ENCODE measurements at regions not wholly inside any gene's neighbourhood (a gene's known extent, or its start where the extent isn't known, plus 50 kb on each side); places are given as distances from the start of the nearest gene placed in this dataset.
"Not testable (repeated sequence)": the region's sequence is repeated elsewhere in the genome, so short reads cannot be mapped to it uniquely, and the experiment has no call there.

DNA sequence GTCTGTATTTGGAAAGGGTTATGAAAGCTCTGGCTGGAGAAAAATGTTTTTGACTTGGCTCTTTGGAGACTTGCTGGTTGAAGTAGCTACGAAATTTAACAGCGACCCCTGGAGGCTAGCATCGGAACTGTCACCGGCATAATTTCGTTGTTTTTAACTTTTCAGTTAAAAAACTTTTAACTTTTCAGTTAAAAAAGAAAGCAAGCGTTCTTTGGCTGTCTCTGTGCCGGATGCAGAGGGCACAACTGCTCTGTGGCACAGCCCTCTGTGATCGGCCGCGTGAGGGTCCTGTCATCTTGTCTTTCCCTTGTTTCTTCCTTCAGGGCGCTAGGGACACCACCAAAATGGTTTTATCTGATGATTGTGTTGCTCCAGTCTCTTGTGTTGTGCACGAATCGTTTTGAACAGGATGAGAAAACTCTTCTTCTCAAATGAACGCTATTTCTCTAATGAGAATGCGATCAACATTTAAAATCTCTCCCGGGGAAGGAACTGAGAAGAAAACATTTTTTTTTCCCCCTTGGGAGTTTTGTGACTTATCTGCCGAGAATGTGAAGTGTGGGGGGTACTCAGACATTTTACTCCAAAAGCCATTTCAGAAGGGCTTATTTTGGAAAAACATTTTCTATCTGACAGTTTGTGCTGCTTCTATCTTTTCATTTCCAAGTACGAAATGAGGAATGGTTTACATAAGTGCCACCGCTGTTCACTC lies 57.1 kb downstream of the ADCYAP1 start:
- peak; percentile 16 for DNase-seq (ENCODE audit: low read depth)

DNA sequence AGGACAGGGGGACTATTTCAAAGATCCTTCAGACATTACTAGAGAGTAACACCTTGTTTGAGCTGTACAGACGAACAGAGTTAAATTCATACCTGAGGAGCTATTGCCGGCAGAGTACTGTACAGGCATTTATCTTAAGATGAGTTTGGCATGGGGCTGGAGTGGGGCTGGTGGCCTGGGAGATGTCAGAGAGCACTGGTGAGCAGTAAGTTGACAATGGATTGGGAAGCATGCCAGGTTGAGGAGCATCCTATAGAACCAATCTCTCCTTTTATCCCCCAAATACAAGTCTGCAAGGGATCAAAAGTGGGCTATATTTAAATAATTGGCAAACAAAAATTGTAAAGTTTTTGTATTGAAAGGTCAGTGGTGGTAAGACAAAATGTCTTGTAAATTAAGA lies 58.6 kb downstream of the ADCYAP1 start:
- DNase-seq (ENCODE audit: low read depth) = no peak

DNA sequence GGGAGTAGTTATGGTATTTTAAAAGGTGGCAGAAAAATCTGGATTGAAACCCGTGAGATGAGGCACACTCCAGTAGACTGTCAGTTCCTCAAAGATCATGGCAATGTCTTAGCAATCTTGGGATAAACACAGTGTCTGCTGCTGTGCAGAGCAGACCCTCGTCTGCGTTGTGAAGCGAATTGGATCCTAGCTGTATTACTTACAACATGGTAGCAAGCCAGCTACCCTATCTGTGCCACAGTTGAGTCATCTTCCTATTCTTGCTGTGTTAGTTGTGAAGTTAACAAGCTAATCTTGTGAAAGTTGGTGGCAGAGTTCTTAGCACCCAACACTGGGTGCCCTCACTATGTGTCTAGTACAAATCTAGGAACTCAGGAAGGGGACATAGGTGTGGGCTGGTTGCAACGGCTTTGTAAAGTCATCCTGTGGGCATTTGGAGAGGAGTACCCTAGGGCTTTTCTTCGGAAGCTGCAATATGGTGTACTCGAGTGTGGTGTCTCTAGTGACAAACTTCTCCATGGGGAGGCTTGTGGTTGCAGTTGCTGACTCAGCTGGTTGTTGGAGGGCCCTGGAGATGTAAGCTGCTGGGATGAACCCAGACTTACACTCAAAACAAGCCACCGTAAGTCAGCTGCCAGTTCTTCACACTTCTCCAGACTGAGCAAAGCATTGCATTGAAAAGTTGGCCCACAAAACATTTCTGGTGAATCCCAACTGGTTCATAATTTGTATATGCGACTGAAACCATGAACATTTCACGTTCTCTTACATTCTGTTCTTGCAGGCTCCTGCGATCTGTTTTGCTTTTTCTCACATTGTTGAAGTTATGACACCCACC lies 61.5 kb downstream of the ADCYAP1 start:
- DNase-seq (ENCODE audit: low read depth) = no peak

DNA sequence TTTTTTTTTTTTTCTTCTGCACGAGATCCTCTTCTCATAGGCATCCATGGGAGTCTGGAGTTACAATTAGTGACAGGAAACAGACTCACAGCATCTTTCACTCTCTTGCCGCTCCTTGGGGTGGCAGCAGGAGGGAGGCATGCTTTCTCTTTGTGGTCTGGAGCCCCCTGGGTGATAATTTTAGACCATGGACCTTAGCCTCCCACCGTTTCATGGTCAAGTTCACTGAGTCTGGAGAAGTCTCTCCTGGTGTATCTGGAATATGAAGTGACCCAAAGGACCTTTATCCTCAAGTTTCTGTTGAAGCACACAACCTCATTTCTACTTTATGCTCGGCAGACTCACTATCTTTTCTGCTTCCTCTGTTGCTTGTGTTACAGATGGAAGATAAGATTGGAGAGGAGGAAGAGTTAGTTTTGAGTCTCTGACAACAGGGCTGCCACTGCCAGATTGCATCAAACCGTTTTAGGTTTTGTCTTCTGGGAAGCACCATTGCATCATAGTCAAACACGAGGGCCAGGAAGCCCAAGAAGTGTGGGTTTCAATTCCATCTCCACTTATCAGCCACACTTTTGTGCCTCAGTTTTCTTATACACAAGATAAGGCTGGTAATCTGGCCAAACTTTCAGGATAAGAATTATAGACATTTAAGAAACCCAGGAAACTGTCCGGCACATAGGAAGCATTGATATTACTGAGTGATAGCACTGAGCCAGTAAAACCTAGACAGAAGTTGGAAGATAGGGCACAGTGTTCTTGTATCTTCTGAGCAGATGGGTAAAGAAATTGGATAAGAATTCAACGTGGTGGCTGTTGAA lies 62.3 kb downstream of the ADCYAP1 start:
- no peak for DNase-seq (ENCODE audit: low read depth)

DNA sequence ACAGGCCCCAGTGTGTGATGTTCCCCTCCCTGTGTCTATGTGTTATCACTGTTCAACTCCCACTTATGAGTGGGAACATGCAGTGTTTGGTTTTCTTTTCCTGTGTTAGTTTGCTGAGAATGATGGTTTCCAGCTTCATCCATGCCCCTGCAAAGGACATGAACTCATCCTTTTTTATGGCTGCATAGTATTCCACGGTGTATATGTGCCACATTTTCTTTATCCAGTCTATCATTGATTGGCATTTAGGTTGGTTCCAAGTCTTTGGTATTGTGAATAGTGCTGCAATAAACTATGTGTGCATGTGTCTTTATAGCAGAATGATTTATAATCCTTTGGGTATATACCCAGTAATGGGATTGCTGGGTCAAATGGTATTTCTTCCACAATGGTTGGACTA lies 64.2 kb downstream of the ADCYAP1 start:
- DNase-seq (ENCODE audit: low read depth) = not testable (repeated sequence)

DNA sequence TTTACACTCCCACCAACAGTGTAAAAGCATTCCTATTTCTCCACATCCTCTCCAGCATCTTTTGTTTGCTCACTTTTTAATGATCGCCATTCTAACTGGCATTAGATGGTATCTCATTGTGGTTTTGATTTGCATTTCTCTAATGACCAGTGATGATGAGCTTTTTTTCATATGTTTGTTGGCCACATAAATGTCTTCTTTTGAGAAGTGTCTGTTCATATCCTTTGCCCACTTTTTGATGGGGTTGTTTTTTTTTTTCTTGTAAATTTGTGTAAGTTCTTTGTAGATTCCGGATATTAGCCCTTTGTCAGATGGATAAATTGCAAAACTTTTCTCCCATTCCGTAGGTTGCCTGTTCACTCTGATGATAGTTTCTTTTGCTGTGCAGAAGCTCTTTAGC lies 64.6 kb downstream of the ADCYAP1 start:
- not testable (repeated sequence) for DNase-seq (ENCODE audit: low read depth)

DNA sequence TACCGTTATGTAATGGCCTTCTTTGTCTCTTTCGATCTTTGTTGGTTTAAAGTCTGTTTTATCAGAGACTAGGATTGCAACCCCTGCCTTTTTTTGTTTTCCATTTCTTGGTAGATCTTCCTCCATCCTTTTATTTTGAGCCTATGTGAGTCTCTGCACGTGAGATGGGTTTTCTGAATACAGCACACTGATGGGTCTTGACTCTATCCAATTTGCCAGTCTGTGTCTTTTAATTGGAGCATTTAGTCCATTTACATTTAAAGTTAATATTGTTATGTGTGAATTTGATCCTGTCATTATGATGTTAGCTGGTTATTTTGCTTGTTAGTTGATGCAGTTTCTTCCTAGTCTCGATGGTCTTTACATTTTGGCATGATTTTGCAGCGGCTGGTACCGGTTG lies 69.9 kb downstream of the ADCYAP1 start:
- DNase-seq (ENCODE audit: low read depth) = not testable (repeated sequence)

DNA sequence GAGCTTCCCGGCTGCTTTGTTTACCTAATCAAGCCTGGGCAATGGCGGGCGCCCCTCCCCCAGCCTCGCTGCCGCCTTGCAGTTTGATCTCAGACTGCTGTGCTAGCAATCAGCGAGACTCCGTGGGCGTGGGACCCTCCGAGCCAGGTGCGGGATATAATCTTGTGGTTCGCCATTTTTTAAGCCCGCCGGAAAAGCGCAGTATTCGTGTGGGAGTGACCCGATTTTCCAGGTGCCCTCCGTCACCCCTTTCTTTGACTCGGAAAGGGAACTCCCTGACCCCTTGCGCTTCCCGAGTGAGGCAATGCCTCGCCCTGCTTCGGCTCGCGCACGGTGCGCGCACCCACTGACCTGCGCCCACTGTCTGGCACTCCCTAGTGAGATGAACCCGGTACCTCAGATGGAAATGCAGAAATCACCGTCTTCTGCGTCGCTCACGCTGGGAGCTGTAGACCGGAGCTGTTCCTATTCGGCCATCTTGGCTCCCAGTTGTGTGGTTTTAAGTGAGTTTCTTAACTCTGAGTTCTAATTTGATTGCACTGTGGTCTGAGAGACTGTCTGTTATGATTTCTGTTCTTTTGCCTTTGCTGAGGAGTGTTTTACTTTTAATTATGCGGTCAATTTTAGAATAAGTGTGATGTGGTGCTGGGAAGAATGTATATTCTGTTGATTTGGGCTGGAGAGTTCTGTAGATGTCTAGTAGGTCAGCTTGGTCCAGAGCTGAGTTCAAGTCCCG lies 71.9 kb downstream of the ADCYAP1 start:
- not testable (repeated sequence) for DNase-seq (ENCODE audit: low read depth)

DNA sequence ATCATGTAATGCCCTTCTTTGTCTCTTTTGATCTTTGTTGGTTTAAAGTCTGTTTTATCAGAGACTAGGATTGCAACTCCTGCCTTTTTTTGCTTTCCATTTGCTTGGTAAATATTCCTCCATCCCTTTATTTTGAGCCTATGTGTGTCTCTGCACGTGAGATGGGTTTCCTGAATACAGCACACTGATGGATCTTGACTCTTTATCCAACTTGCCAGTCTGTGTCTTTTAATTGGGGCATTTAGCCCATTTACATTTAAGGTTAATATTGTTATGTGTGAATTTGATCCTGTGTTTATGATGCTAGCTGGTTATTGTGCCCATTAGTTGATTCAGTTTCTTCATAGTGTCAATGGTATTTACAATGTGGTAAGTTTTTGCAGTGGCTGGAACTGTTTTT lies 72.7 kb downstream of the ADCYAP1 start:
- DNase-seq (ENCODE audit: low read depth) = not testable (repeated sequence)

DNA sequence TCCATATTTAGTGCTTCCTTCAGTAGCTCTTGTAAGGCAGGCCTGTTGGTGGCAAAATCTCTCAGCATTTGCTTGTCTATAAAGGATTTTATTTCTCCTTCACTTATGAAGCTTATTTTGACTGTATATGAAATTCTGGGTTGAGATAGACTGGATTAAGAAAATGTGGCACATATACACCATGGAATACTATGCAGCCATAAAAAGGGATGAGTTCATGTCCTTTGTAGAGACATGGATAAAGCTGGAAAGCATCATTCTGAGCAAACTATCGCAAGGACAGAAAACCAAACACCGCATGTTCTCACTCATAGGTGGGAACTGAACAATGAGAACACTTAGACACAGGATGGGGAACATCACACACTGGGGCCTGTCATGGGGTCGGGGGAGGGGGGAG lies 73.1 kb downstream of the ADCYAP1 start:
- DNase-seq (ENCODE audit: low read depth) = not testable (repeated sequence)

DNA sequence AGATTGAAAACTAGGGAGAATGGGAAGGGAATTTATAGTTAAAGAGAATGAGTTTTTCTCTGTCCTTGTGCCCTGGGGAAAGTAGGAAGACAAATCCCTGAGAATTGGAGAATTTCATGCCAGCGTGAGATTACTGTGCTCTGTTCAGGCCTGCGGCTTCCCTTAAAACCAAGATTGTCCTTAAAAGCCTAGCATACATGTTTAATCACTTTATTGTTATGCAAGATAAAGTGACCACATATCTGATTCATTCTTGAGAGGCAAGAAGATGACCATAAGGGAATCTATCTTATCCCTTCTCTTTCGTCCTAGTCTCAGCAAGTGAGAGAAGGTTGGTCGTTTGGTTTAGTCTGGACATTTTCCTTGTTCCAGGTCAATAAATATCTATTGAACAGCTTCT lies 75.9 kb downstream of the ADCYAP1 start:
- DNase-seq (ENCODE audit: low read depth) = no peak

DNA sequence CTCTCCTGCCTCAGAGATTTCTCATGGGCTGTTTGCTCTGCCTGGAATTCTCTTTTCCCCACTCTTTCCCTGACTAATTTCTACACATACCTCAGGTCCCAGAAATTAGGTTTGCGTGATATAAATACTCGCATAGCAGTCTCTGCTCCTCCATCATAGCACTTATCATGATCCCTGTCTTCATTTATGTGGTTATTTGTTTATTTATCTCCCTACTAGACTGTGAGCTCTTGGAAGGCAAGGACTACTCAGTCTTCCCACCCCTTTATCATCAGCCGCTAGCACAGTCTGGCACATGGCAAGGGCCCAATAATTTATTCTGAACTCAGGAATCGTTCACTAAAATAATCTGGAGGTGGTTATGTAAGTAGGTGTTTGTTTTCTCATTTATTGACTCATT lies 79.3 kb downstream of the ADCYAP1 start:
- DNase-seq (ENCODE audit: low read depth) = no peak

DNA sequence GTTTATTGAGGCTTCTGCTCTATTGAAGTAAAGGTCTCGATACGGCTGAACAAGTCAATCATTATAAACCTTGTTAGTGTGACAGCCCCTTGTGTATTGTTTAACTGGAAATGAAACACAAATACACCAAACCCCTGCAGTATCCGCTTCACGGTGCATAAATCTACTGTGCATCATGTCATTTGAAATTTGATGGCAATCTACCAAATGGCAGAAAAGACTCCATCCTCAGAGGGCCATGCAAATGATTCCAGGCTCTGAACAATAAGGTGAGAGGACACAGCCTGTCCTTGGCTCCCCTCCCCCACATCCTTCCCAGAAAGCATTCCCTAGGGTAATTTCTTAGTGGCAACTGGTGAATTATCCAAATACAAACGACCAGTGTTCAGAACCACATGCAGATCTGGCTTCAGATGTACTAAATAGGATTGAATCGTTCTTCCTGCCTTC lies 80.6 kb downstream of the ADCYAP1 start:
- DNase-seq (ENCODE audit: low read depth) = no peak

DNA sequence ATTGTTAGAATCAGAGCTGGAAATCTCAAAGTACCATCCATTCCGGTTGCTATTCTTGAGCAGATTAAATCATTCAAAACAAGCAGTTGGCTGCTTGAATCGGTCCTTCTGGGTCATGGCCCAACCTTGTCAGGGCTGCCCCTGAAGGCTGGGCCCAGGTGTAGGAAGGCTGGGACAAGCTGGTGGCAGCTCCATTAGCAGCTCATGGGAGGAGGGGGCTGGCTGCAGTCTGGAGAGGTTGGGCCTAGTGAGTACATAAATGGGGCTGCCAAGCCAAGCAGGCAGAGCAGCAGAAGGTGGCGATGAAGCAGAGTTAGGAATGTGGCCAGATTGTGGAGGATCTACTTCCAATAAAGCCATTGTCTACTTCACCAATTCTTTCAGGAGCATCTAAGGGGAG lies 81.4 kb downstream of the ADCYAP1 start:
- no peak for DNase-seq (ENCODE audit: low read depth)

DNA sequence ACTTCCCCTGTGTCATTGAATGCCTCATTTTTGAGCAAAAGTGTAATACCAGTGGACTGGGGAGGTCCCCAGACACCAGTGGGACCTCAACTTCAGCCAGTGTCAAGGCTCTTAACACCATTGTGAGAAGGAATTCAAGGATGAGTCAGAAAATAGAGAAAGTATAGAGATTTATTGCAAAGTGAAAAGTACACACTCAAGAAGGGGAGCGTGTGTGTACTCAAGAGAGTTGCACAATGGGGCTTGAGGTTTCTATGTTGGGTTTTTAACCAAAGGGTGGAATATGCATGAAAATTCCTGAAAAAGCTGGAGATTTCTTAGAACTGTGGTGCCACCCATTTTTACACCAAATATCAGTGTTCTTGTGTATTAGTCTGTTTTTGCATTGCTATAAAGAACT lies 81.9 kb downstream of the ADCYAP1 start:
- DNase-seq (ENCODE audit: low read depth) = no peak

DNA sequence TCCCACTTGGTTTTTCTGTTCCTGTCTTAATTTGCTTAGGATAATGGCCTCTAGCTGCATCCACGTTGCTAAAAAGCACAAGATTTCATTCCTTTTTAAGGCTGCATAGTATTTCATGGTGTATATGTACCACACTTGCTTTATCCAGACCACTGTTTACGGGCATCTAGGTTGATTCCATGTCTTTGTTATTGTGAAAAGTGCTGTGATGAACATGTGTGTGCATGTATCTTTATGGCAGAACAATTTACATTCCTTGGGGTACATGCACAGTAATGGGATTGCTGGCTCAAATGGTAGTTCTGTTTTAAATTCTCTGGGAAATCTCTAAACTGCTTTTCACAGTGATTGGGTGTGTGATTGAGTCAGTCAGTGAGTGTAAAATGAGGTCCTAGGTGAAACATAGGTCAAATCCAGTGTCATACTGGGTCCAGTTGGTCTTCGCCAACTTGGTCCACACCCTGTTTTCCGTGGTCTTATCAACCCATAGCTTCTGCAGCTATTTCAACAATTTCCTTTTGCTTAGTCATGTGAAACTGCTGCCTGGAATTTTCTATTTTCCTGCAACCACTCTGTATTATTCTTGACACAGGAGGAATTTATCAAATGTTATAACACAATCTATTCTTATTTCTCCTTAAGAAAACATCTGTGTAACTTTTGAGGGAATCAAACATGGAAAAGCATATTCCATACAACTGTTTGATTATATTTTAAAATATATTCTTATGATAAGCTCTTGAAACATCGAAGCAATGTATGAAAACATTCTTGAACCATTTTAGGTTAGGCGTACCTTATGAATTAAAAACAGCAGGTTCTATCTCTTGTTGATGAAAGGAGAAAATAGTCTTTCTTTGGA lies 82.9 kb downstream of the ADCYAP1 start:
- no peak for DNase-seq (ENCODE audit: low read depth)

DNA sequence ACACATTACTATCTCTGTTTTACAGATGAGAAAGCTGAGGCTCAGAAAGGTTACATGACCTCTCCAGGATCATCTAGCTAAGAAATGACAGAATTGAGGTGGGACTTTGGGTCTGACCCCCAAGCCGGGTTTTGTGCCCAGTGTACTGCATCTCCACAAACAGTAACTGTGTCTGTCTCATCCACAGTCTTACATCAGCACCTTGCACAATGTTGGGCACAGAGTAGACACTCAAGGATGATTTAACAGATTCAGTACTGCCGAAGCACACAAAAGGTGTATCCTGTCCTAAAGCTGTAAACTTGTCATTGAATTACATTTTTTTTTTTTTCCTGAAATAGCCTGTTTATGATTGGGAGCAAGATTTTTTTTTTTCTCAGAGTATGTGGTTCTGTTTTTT lies 84.8 kb downstream of the ADCYAP1 start:
- DNase-seq (ENCODE audit: low read depth) = no peak

DNA sequence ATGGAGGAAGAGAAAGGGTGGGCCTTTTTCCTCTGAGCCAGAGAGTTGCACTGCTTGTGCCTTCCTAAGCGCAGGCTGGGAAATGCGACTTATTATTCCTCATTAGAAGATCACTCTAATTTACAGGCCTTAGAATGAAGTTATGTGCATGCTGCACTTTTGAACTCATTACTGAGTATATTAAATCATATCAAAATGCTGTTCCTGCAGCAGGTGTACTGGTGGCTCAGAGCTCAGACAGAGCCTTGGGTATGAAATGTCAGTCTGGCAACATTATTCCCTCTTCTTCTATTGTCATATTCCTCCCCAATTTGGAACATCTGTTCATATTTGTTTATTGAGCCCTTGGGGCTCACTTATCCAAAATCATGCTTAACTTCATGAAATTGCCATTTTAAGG lies 85.5 kb downstream of the ADCYAP1 start:
- DNase-seq (ENCODE audit: low read depth) = no peak

DNA sequence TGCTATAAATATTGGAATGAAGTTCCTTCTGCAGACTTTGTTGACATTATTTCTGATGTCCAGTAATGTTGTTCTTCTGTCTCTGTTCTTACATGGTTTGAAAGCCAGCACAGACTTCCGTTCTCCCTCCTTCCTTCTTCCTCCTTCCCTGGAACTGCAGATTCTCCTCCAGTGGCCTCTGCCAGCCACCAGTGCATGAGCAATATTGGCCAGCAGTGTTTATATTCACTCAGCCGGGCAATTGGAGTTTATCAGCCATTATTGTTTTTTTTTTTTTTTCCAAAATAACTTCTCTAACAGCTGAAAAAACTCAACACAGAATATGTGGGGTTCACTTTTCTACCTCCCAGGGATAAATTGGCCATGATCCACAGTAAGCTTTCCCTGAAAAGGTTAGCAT lies 86.8 kb downstream of the ADCYAP1 start:
- no peak for DNase-seq (ENCODE audit: low read depth)

DNA sequence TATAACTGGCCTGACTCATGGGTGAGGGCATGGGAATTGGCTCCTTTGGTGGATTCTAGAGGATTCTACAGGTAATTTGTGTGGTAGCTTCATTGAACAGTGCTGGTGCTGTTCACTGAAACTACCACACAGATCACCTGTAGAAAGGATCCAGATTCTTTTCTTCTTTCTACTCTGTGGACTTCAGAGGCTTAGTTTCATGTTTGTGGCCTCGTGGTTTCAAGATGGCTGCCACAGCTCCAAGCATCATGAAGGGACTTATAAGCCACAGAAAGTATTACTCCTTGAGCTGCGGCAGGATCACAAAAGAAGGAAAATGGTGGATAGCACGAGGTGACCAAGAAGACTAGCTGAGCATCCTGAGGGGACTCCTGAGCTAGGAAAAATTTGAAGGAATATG lies 88.9 kb downstream of the ADCYAP1 start:
- no peak for DNase-seq (ENCODE audit: low read depth)

DNA sequence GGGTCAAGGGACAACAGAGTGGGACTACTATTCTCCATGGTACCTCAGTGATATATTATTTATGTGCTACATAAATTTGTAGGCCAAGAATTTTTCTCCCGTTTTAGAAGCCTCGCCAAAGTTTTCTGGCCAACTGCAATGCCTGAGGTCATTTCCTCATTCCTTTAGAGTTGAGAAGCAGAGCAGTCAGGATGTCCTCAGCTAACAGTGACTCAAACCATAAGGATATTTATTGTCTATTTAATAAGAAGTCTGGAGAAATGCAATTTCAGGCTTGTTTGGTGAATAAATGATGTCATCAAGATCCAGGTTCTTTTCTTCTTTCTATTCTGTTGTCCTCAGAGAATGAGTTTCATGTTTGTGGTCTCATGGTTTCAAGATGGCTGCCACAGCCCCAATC lies 91.0 kb downstream of the ADCYAP1 start:
- DNase-seq (ENCODE audit: low read depth) = no peak
